T-cell (primary cell): ENCODE measurements at regions not wholly inside any gene's neighbourhood (a gene's known extent, or its start where the extent isn't known, plus 50 kb on each side); places are given as distances from the start of the nearest gene placed in this dataset.

Experiments
- ATAC-seq, 4 experiments: fragments of 200-7000 bp in 3 of 4; fragments of 150-1000 bp in 1 of 4; cut with Tn5 transposase; replicated peaks in 1 of 4; 1 replicate in 3 of 4; 2 replicates in 1 of 4; pipeline ENCODE4 v1.10.0; 2021; ENCODE audit warnings: moderate library complexity in 3 of 4, mild to moderate bottlenecking in 2 of 4, moderate number of reproducible peaks in 1 of 4
- CTCF ChIA-PET, 2 donors: fragments of 300-600 bp; sonication (Branson Sonifier 250); formaldehyde crosslinking; loops; one replicate each; lab custom pipeline; 2022; ENCODE audit warnings: antibody characterized with exemption in 2 of 2; lab: Charles Lee
- POLR2A ChIA-PET, 2 donors: fragments of 300-600 bp; sonication (Branson Sonifier 250); formaldehyde crosslinking; loops; one replicate each; lab custom pipeline; 2022; ENCODE audit warnings: antibody characterized with exemption in 2 of 2; lab: Charles Lee
- DNase-seq, 35 experiments: peaks; one replicate each; pipeline versions ENCODE4 v3.0.0 to v3.0.0-alpha.2; 2013 to 2023
- H3K27ac ChIP-seq: one replicate; pipeline ENCODE4 v1.5.1; 2013; ENCODE audit warnings: low read length
- H3K27me3 ChIP-seq, 2 experiments: replicated peaks in 1 of 2; 1 replicate in 1 of 2; 2 replicates in 1 of 2; pipeline versions ENCODE4 v1.6.1 to v1.7.0; 2013; ENCODE audit warnings: low read length in 1 of 2, mixed read lengths in 1 of 2; ENCODE audit not compliant: control insufficient read depth in 2 of 2, insufficient read depth in 2 of 2; ENCODE audit errors: extremely low read depth in 1 of 2
- H3K36me3 ChIP-seq, 2 donors: 1 replicate in 1 of 2; 2 replicates in 1 of 2; pipeline versions ENCODE4 v1.6.1 to v1.7.0; 2013; ENCODE audit warnings: low read length in 1 of 2; ENCODE audit not compliant: control insufficient read depth in 2 of 2, insufficient read depth in 1 of 2; ENCODE audit errors: extremely low read depth in 1 of 2
- H3K4me1 ChIP-seq, 2 experiments: 1 replicate in 1 of 2; 2 replicates in 1 of 2; pipeline versions ENCODE4 v1.6.1 to v1.7.0; 2013; ENCODE audit warnings: low read length in 2 of 2, mixed read lengths in 1 of 2; ENCODE audit not compliant: insufficient read depth in 2 of 2, control insufficient read depth in 1 of 2; ENCODE audit errors: extremely low read depth in 1 of 2
- H3K4me3 ChIP-seq, 2 donors: 1 replicate in 1 of 2; 2 replicates in 1 of 2; pipeline versions ENCODE4 v1.5.1 to v1.7.0; 2013; ENCODE audit warnings: mild to moderate bottlenecking in 2 of 2, low read length in 1 of 2, moderate library complexity in 1 of 2; ENCODE audit not compliant: control insufficient read depth in 1 of 2; ENCODE audit errors: extremely low read depth in 1 of 2
- H3K9me3 ChIP-seq: 2 replicates; pipeline ENCODE4 v1.7.0; 2013
- H3K27ac Mint-ChIP-seq, 2 donors: one replicate each; pipeline ENCODE4 v1.8.0; 2020 to 2021; ENCODE audit warnings: mild to moderate bottlenecking in 2 of 2, mixed read lengths in 2 of 2
- H3K27me3 Mint-ChIP-seq, 2 donors: one replicate each; pipeline ENCODE4 v1.8.0; 2021 to 2022; ENCODE audit warnings: mixed read lengths in 2 of 2
- H3K36me3 Mint-ChIP-seq: one replicate; pipeline ENCODE4 v1.8.0; 2021; ENCODE audit warnings: mixed read lengths
- H3K4me1 Mint-ChIP-seq, 3 donors: one replicate each; pipeline ENCODE4 v1.8.0; 2020 to 2022; ENCODE audit warnings: mixed read lengths in 3 of 3, mild to moderate bottlenecking in 1 of 3
- H3K4me3 Mint-ChIP-seq, 3 donors: one replicate each; pipeline ENCODE4 v1.8.0; 2020 to 2022; ENCODE audit warnings: mild to moderate bottlenecking in 3 of 3, mixed read lengths in 3 of 3, moderate library complexity in 3 of 3
- H3K9me3 Mint-ChIP-seq, 3 donors: one replicate each; pipeline ENCODE4 v1.8.0; 2020 to 2022; ENCODE audit warnings: mixed read lengths in 3 of 3
- WGBS: methylation state at CpG from one replicate; pipeline ENCODE4 v1.1.5; 2013; ENCODE audit warnings: missing lambda C conversion rate; ENCODE audit not compliant: insufficient coverage; 5-methylcytosine and 5-hydroxymethylcytosine counted together

GRCh38 chr17:17425005-17425404, 51.8 kb upstream of the MED9 start:
- Histone ChIP-seq H3K27ac (no peak overlapping the region), H3K9me3 (no peaks in the 10 kb centered on the region), H3K27me3 (peaks cover 0 to 14% of the 10 kb centered on the region in 2 experiments), H3K36me3 (no peaks in the 10 kb centered on the region), H3K4me1 (no peaks in the 10 kb centered on the region), H3K4me3 (no peak overlapping the region)
- peaks cover 0 to 8% (median 0%) of the 10 kb centered on the region in 3 donors for H3K4me1 Mint-ChIP-seq
- WGBS = 98% methylated on average over 7 of the region's 7 CpGs
- no peaks in the 10 kb centered on the region for H3K27me3 Mint-ChIP-seq
- ChIA-PET POLR2A (no interaction called here), CTCF (no interaction called here)
- ATAC-seq (no peak), DNase-seq (no peak)
- H3K36me3 Mint-ChIP-seq = no peaks in the 10 kb centered on the region
- H3K27ac Mint-ChIP-seq = no peak overlapping the region
- no peak overlapping the region for H3K4me3 Mint-ChIP-seq
- no peaks in the 10 kb centered on the region for H3K9me3 Mint-ChIP-seq

GRCh38 chr17:17425591-17425990, 51.2 kb upstream of the MED9 start:
- no peak for DNase-seq
- Histone ChIP-seq H3K4me1 (no peaks in the 10 kb centered on the region), H3K9me3 (no peaks in the 10 kb centered on the region), H3K27me3 (peaks cover 0 to 14% of the 10 kb centered on the region in 2 experiments), H3K27ac (no peak overlapping the region), H3K36me3 (no peaks in the 10 kb centered on the region), H3K4me3 (no peak overlapping the region)
- Mint-ChIP-seq H3K4me3 (no peak overlapping the region), H3K36me3 (no peaks in the 10 kb centered on the region), H3K4me1 (peaks cover 0 to 8% (median 0%) of the 10 kb centered on the region in 3 donors), H3K27ac (no peak overlapping the region), H3K27me3 (no peaks in the 10 kb centered on the region), H3K9me3 (no peaks in the 10 kb centered on the region)
- ATAC-seq = no peak
- 100% methylated on average over 1 of the region's 4 CpGs for WGBS
- CTCF ChIA-PET = interaction anchor here in 1 of 2 donors (0.7 kb wide), 1 partner anchor 30 kb away, joined by 3 read pairs; no protein-coding TSS in a partner anchor
- POLR2A ChIA-PET = no interaction called here

DNA sequence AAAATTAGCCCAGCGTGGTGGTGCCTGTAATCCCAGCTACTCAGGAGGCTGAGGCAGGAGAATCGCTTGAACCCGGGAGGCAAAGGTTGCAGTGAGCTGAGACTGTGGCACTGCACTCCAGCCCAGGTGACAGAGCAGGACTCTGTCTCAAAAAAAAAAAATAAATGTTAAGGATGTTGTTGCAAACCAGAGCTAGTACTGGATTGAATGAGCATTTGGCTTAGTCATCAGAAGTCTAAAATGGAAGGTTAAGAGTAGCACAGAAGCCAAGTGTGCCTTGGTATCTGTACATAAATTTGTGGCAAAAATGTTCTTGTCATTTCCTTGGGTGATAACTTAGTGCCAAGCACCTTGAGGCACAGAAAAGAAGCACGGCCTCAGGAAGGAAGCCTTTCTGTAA, 50.6 kb upstream of the MED9 start:
- Mint-ChIP-seq H3K9me3 (no peaks in the 10 kb centered on the region), H3K27ac (no peak overlapping the region), H3K4me1 (peaks cover 0 to 8% (median 0%) of the 10 kb centered on the region in 3 donors), H3K4me3 (no peak overlapping the region), H3K36me3 (no peaks in the 10 kb centered on the region), H3K27me3 (no peaks in the 10 kb centered on the region)
- Histone ChIP-seq H3K4me1 (no peaks in the 10 kb centered on the region), H3K9me3 (no peaks in the 10 kb centered on the region), H3K36me3 (no peaks in the 10 kb centered on the region), H3K27me3 (peaks cover 0 to 14% of the 10 kb centered on the region in 2 experiments), H3K4me3 (no peak overlapping the region), H3K27ac (no peak overlapping the region)
- no peak for ATAC-seq
- 94% methylated on average over 3 of the region's 4 CpGs for WGBS
- DNase-seq = no peak
- POLR2A ChIA-PET = no interaction called here
- CTCF ChIA-PET = interaction anchor here in 1 of 2 donors (0.7 kb wide), 1 partner anchor 30 kb away, joined by 3 read pairs; no protein-coding TSS in a partner anchor
